ENCODE measurements at regions not wholly inside any gene's neighbourhood (a gene's known extent, or its start where the extent isn't known, plus 50 kb on each side); places are given as distances from the start of the nearest gene placed in this dataset.
A peak's percentile ranks its signal among the peaks of the same experiment; 100 is the strongest.

- no peaks in the 10 kb centered on the region for H3K27me3 ChIP-seq (ENCODE audit: insufficient read depth, poor library complexity, severe bottlenecking)
- TF ChIP-seq, protein P1, sequence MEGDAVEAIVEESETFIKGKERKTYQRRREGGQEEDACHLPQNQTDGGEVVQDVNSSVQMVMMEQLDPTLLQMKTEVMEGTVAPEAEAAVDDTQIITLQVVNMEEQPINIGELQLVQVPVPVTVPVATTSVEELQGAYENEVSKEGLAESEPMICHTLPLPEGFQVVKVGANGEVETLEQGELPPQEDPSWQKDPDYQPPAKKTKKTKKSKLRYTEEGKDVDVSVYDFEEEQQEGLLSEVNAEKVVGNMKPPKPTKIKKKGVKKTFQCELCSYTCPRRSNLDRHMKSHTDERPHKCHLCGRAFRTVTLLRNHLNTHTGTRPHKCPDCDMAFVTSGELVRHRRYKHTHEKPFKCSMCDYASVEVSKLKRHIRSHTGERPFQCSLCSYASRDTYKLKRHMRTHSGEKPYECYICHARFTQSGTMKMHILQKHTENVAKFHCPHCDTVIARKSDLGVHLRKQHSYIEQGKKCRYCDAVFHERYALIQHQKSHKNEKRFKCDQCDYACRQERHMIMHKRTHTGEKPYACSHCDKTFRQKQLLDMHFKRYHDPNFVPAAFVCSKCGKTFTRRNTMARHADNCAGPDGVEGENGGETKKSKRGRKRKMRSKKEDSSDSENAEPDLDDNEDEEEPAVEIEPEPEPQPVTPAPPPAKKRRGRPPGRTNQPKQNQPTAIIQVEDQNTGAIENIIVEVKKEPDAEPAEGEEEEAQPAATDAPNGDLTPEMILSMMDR (IDR thresholded peaks at IDR 0.05; ENCODE audit: poor library complexity, severe bottlenecking), result no peak
- H3K36me3 ChIP-seq (ENCODE audit: low read depth), result no peaks in the 10 kb centered on the region
- ATAC-seq (ENCODE audit: low read depth), result no peak
- H3K4me3 ChIP-seq (ENCODE audit: severe bottlenecking), result no peak overlapping the region
- no peaks in the 10 kb centered on the region for H3K4me1 ChIP-seq (ENCODE audit: insufficient read depth, poor library complexity, severe bottlenecking)
- DNase-seq (ENCODE audit: low spot score), result no peak
- H3K27ac ChIP-seq (ENCODE audit: poor library complexity, severe bottlenecking), result no peak overlapping the region
- H3K9me3 ChIP-seq (ENCODE audit: severe bottlenecking), result no peaks in the 10 kb centered on the region
Observed at GRCh38 chr6:22141241-22141745, 155.5 kb downstream of the PRL start.

- no peaks in the 10 kb centered on the region for H3K36me3 ChIP-seq (ENCODE audit: low read depth)
- TF ChIP-seq, protein P1 (IDR thresholded peaks at IDR 0.05; ENCODE audit: poor library complexity, severe bottlenecking), result no peak
- H3K27ac ChIP-seq (ENCODE audit: poor library complexity, severe bottlenecking), result no peak overlapping the region
- ATAC-seq (ENCODE audit: low read depth), result no peak
- H3K9me3 ChIP-seq (ENCODE audit: severe bottlenecking), result no peaks in the 10 kb centered on the region
- no peak overlapping the region for H3K4me3 ChIP-seq (ENCODE audit: severe bottlenecking)
- H3K4me1 ChIP-seq (ENCODE audit: insufficient read depth, poor library complexity, severe bottlenecking), result no peaks in the 10 kb centered on the region
- no peak for DNase-seq (ENCODE audit: low spot score)
- no peaks in the 10 kb centered on the region for H3K27me3 ChIP-seq (ENCODE audit: insufficient read depth, poor library complexity, severe bottlenecking)
Observed at GRCh38 chr6:22142856-22143255, 154.0 kb downstream of the PRL start.

GRCh38 chr6:22145376-22145775, 151.5 kb downstream of the PRL start:
- TF ChIP-seq, protein P1 (IDR thresholded peaks at IDR 0.05; ENCODE audit: poor library complexity, severe bottlenecking), result no peak
- H3K9me3 ChIP-seq (ENCODE audit: severe bottlenecking), result no peaks in the 10 kb centered on the region
- no peaks in the 10 kb centered on the region for H3K27me3 ChIP-seq (ENCODE audit: insufficient read depth, poor library complexity, severe bottlenecking)
- DNase-seq (ENCODE audit: low spot score), result no peak
- no peak overlapping the region for H3K27ac ChIP-seq (ENCODE audit: poor library complexity, severe bottlenecking)
- H3K4me3 ChIP-seq (ENCODE audit: severe bottlenecking), result no peak overlapping the region
- H3K4me1 ChIP-seq (ENCODE audit: insufficient read depth, poor library complexity, severe bottlenecking), result no peaks in the 10 kb centered on the region
- ATAC-seq (ENCODE audit: low read depth), result no peak
- no peaks in the 10 kb centered on the region for H3K36me3 ChIP-seq (ENCODE audit: low read depth)

GRCh38 chr6:22145823-22146677, 150.8 kb downstream of the PRL start:
- ATAC-seq (ENCODE audit: low read depth) (0 out of 3 replicates have a peak, but pooled peaks have one; percentile 45), DNase-seq (ENCODE audit: low spot score) (no peak)
- Histone ChIP-seq H3K9me3 (ENCODE audit: severe bottlenecking) (no peaks in the 10 kb centered on the region), H3K4me3 (ENCODE audit: severe bottlenecking) (no peak overlapping the region), H3K27me3 (ENCODE audit: insufficient read depth, poor library complexity, severe bottlenecking) (no peaks in the 10 kb centered on the region), H3K36me3 (ENCODE audit: low read depth) (no peaks in the 10 kb centered on the region), H3K4me1 (ENCODE audit: insufficient read depth, poor library complexity, severe bottlenecking) (no peaks in the 10 kb centered on the region), H3K27ac (ENCODE audit: poor library complexity, severe bottlenecking) (no peak overlapping the region)
- TF ChIP-seq, protein P1 (IDR thresholded peaks at IDR 0.05; ENCODE audit: poor library complexity, severe bottlenecking), result peak; percentile 39

GRCh38 chr6:22146678-22146930, 150.2 kb downstream of the PRL start:
- no peak for DNase-seq (ENCODE audit: low spot score)
- no peaks in the 10 kb centered on the region for H3K9me3 ChIP-seq (ENCODE audit: severe bottlenecking)
- no peak overlapping the region for H3K27ac ChIP-seq (ENCODE audit: poor library complexity, severe bottlenecking)
- no peak for ATAC-seq (ENCODE audit: low read depth)
- H3K36me3 ChIP-seq (ENCODE audit: low read depth), result no peaks in the 10 kb centered on the region
- H3K4me3 ChIP-seq (ENCODE audit: severe bottlenecking), result no peak overlapping the region
- no peaks in the 10 kb centered on the region for H3K4me1 ChIP-seq (ENCODE audit: insufficient read depth, poor library complexity, severe bottlenecking)
- no peaks in the 10 kb centered on the region for H3K27me3 ChIP-seq (ENCODE audit: insufficient read depth, poor library complexity, severe bottlenecking)
- TF ChIP-seq, protein P1 (IDR thresholded peaks at IDR 0.05; ENCODE audit: poor library complexity, severe bottlenecking), result no peak

Measured in RWPE2 (cell line).